OCI-LY3 (cell line): ENCODE measurements at regions not wholly inside any gene's neighbourhood (a gene's known extent, or its start where the extent isn't known, plus 50 kb on each side); places are given as distances from the start of the nearest gene placed in this dataset.

ENCODE experiments used
- H2AFZ ChIP-seq: fragments of 200-600, 300-600 bp; shearing (Covaris generic); 2 replicates; pipeline ENCODE4 v1.6.0; 2014; ENCODE audit warnings: antibody characterized with exemption, low read depth, low read length
- H3K27ac ChIP-seq: fragments of 200-600, 300-600 bp; sonication (generic); 2 replicates; pipeline ENCODE4 v1.5.1; 2014; ENCODE audit warnings: mild to moderate bottlenecking, low read length, moderate library complexity, mixed read lengths
- H3K27me3 ChIP-seq: fragments of 200-600, 300-600 bp; sonication (generic); 2 replicates; pipeline ENCODE4 v1.6.1; 2014; ENCODE audit warnings: low read depth, low read length, mixed read lengths
- H3K36me3 ChIP-seq: fragments of 200-600, 300-600 bp; sonication (generic); replicated peaks from 2 replicates; pipeline ENCODE3; 2014; ENCODE audit warnings: low read depth, low read length, mixed read lengths
- H3K4me1 ChIP-seq: fragments of 300-600, 200-600 bp; sonication (generic); 2 replicates; pipeline ENCODE4 v1.6.1; 2014; ENCODE audit warnings: low read length, mixed read lengths
- H3K4me2 ChIP-seq: fragments of 200-600, 300-600 bp; sonication (generic); 2 replicates; pipeline ENCODE4 v1.6.1; 2014; ENCODE audit warnings: low read length, mixed read lengths
- H3K4me3 ChIP-seq: fragments of 300-600, 200-600 bp; sonication (generic); 2 replicates; pipeline ENCODE4 v1.5.1; 2014; ENCODE audit warnings: antibody characterized with exemption, mild to moderate bottlenecking, low read length, moderate library complexity
- H3K79me2 ChIP-seq: fragments of 300-600, 200-600 bp; shearing (Covaris generic); 2 replicates; pipeline ENCODE4 v1.6.1; 2014; ENCODE audit warnings: mild to moderate bottlenecking, low read length, mixed read lengths
- H3K9ac ChIP-seq: fragments of 300-600, 200-600 bp; shearing (Covaris generic); 2 replicates; pipeline ENCODE4 v1.6.0; 2014; ENCODE audit warnings: mild to moderate bottlenecking, low read length, moderate library complexity
- H3K9me3 ChIP-seq: fragments of 200-600, 300-600 bp; shearing (Covaris generic); 2 replicates; pipeline ENCODE4 v1.6.1; 2014; ENCODE audit warnings: low read length, mixed read lengths; ENCODE audit not compliant: insufficient read depth
- H4K20me1 ChIP-seq: fragments of 200-600, 300-600 bp; sonication (generic); 2 replicates; pipeline ENCODE4 v1.6.1; 2016; ENCODE audit warnings: low read length, mixed read lengths; ENCODE audit not compliant: insufficient read depth
- CTCF ChIP-seq: fragments of 200-600, 300-600 bp; sonication (generic); IDR thresholded peaks from 2 replicates; pipeline ENCODE4 v1.5.1; 2014; ENCODE audit warnings: antibody characterized with exemption, low read length, low read depth
- EZH2phosphoT487 ChIP-seq: fragments of 200-600 bp; shearing (Covaris generic); IDR thresholded peaks from 2 replicates; pipeline ENCODE4 v1.6.1; 2018; ENCODE audit warnings: antibody characterized with exemption, mixed run types, low read depth

GRCh38 chr11:8314916-8315315 is 51.2 kb upstream of the LMO1 start:
- H3K27me3 ChIP-seq, result peaks cover 9% of the 10 kb centered on the region; the same call in 1 of the 2 replicates
- H2AFZ ChIP-seq, result no peak overlapping the region
- no peaks in the 10 kb centered on the region for H3K36me3 ChIP-seq
- no peaks in the 10 kb centered on the region for H3K79me2 ChIP-seq
- H3K4me1 ChIP-seq, result no peaks in the 10 kb centered on the region
- no peak for TF ChIP-seq CTCF
- TF ChIP-seq EZH2phosphoT487, result no peak
- H3K9ac ChIP-seq, result no peak overlapping the region
- no peak overlapping the region for H3K4me2 ChIP-seq
- no peak overlapping the region for H3K27ac ChIP-seq
- no peak overlapping the region for H3K4me3 ChIP-seq
- H3K9me3 ChIP-seq, result no peaks in the 10 kb centered on the region
- no peaks in the 10 kb centered on the region for H4K20me1 ChIP-seq

GRCh38 chr11:8313504-8314090 is 49.9 kb upstream of the LMO1 start:
- no peaks in the 10 kb centered on the region for H3K4me1 ChIP-seq

More at GRCh38 chr11:8313504-8314090, 49.9 kb upstream of the LMO1 start:
- Histone ChIP-seq H3K36me3 (no peaks in the 10 kb centered on the region), H3K27ac (no peak overlapping the region), H3K4me2 (no peak overlapping the region), H3K4me3 (no peak overlapping the region), H4K20me1 (no peaks in the 10 kb centered on the region), H3K9me3 (no peaks in the 10 kb centered on the region), H2AFZ (no peak overlapping the region), H3K27me3 (peaks cover 9% of the 10 kb centered on the region; the same call in 1 of the 2 replicates), H3K79me2 (no peaks in the 10 kb centered on the region), H3K9ac (no peak overlapping the region)
- TF ChIP-seq CTCF (no peak), EZH2phosphoT487 (no peak)
